ENCODE measurements at regions not wholly inside any gene's neighbourhood (a gene's known extent, or its start where the extent isn't known, plus 50 kb on each side); places are given as distances from the start of the nearest gene placed in this dataset.

DNA sequence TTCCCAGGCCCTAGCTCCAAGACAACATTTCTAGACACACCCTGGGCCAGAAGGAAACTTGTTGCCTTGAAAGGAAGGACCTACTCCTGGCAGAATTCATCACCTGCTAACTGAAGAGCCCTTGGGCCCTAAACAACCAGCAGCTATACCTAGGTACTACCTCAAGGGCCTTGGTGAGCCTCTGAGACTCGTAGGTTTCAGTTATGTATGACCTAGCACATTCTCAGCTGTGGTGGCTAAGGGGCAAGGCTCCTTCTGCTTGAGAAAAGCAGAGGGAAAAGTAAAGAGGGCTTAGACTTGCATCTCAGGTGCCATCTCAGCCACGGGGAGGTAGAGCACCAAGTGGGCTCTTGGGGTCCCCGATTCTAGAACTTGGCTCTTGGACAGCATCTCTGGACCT lies 132.3 kb upstream of the NHSL1 start:
- Histone ChIP-seq H3K9me2 (ENCODE audit: insufficient read depth) (no peaks in the 10 kb centered on the region; the same call in 1 of the 2 replicates), H2AFZ (no peak overlapping the region), H3K79me2 (ENCODE audit: low read depth) (peaks cover 47% of the 10 kb centered on the region), H3K27me3 (ENCODE audit: insufficient read depth, low read depth) (no peaks in the 10 kb centered on the region), H3K4me3 (no peak overlapping the region), H4K20me1 (ENCODE audit: insufficient read depth) (peaks cover 5% of the 10 kb centered on the region; the same call in 1 of the 2 replicates), H3F3A (ENCODE audit: insufficient read depth, low read depth) (no peaks in the 10 kb centered on the region; the same call in 1 of the 2 replicates), H3K36me3 (ENCODE audit: low read depth) (no peaks in the 10 kb centered on the region), H3K4me1 (replicated peaks; ENCODE audit: insufficient read depth) (no peaks in the 10 kb centered on the region), H3K27ac (no peak overlapping the region), H3K4me2 (no peak overlapping the region), H3K9me3 (ENCODE audit: insufficient read depth, low read depth) (no peaks in the 10 kb centered on the region)
- intact Hi-C loops (cut with micrococcal nuclease; ENCODE audit: unreplicated experiment) = no loop called here
- ChIA-PET POLR2A (ENCODE audit: unreplicated experiment) (no interaction called here), CTCF (no interaction called here)
- no TSS peak for BruUV-seq (replicated peaks)
- no peak for DNase-seq
- no peak for TF ChIP-seq EZH2 (IDR thresholded peaks at IDR 0.05; ENCODE audit: low read depth)
- TF ChIP-seq, protein P1, sequence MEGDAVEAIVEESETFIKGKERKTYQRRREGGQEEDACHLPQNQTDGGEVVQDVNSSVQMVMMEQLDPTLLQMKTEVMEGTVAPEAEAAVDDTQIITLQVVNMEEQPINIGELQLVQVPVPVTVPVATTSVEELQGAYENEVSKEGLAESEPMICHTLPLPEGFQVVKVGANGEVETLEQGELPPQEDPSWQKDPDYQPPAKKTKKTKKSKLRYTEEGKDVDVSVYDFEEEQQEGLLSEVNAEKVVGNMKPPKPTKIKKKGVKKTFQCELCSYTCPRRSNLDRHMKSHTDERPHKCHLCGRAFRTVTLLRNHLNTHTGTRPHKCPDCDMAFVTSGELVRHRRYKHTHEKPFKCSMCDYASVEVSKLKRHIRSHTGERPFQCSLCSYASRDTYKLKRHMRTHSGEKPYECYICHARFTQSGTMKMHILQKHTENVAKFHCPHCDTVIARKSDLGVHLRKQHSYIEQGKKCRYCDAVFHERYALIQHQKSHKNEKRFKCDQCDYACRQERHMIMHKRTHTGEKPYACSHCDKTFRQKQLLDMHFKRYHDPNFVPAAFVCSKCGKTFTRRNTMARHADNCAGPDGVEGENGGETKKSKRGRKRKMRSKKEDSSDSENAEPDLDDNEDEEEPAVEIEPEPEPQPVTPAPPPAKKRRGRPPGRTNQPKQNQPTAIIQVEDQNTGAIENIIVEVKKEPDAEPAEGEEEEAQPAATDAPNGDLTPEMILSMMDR (conservative IDR thresholded peaks at IDR 0.05) = no peak

DNA sequence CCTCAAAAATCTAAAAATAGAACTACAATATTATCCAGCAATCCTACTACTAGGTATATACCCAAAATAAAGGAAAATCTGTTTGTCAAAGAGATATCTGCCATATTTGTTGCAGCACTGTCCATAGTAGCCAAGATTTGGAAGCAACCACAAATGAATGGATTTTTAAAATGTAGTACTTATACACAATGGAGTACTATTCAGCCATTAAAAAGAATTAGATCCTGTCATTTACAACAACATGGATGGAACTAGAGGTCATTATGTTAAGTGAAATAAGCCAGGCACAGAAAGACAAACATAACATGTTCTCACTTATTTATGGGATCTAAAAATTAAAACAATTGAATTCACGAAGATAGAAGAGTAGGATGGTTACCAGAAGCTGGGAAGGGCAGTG lies 135.7 kb upstream of the CCDC28A start:
- H3K4me2 ChIP-seq = no peak overlapping the region
- no peaks in the 10 kb centered on the region for H3K36me3 ChIP-seq (ENCODE audit: low read depth)
- no peak for TF ChIP-seq EZH2 (IDR thresholded peaks at IDR 0.05; ENCODE audit: low read depth)
- TF ChIP-seq, protein P1 (conservative IDR thresholded peaks at IDR 0.05) = no peak
- peaks cover 31% of the 10 kb centered on the region for H3K79me2 ChIP-seq (ENCODE audit: low read depth)
- no peaks in the 10 kb centered on the region for H3K9me3 ChIP-seq (ENCODE audit: insufficient read depth, low read depth)
- no peaks in the 10 kb centered on the region for H3K4me1 ChIP-seq (replicated peaks; ENCODE audit: insufficient read depth)
- intact Hi-C loops (cut with micrococcal nuclease; ENCODE audit: unreplicated experiment) = no loop called here
- no peaks in the 10 kb centered on the region; the same call in 1 of the 2 replicates for H3F3A ChIP-seq (ENCODE audit: insufficient read depth, low read depth)
- H3K4me3 ChIP-seq = no peak overlapping the region
- POLR2A ChIA-PET (ENCODE audit: unreplicated experiment) = no interaction called here
- H2AFZ ChIP-seq = no peak overlapping the region
- H3K27ac ChIP-seq = no peak overlapping the region
- H4K20me1 ChIP-seq (ENCODE audit: insufficient read depth) = no peaks in the 10 kb centered on the region; the same call in 1 of the 2 replicates
- DNase-seq = no peak
- no TSS peak for BruUV-seq (replicated peaks)
- no peaks in the 10 kb centered on the region; the same call in 1 of the 2 replicates for H3K9me2 ChIP-seq (ENCODE audit: insufficient read depth)
- H3K27me3 ChIP-seq (ENCODE audit: insufficient read depth, low read depth) = no peaks in the 10 kb centered on the region
- CTCF ChIA-PET = no interaction called here

DNA sequence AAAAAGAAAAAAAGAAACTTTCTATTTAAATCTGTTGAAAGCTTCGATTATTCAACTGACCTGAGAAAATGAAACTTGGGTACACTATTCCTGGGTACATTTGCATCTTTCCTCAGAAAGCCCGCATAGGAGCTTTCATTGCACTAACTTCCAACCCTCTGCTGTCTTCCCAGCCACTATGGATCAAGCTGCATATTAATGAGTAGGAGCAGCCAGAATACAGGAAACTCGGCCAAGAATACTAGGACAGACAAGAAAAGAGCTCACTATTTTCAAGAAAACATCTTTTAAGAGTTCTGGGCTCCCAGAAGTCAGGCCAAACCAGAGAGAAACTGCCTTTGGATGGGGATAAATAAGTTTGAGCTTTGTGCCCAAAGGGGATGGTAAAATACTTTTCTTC lies 135.0 kb upstream of the CCDC28A start:
- intact Hi-C loops (cut with micrococcal nuclease; ENCODE audit: unreplicated experiment) = no loop called here
- DNase-seq = no peak
- no peaks in the 10 kb centered on the region for H3K4me1 ChIP-seq (replicated peaks; ENCODE audit: insufficient read depth)
- H3K4me2 ChIP-seq = no peak overlapping the region
- no peak overlapping the region for H3K4me3 ChIP-seq
- no peaks in the 10 kb centered on the region; the same call in 1 of the 2 replicates for H3K9me2 ChIP-seq (ENCODE audit: insufficient read depth)
- TF ChIP-seq, protein P1 (conservative IDR thresholded peaks at IDR 0.05) = no peak
- no peak for TF ChIP-seq EZH2 (IDR thresholded peaks at IDR 0.05; ENCODE audit: low read depth)
- H4K20me1 ChIP-seq (ENCODE audit: insufficient read depth) = no peaks in the 10 kb centered on the region; the same call in 1 of the 2 replicates
- ChIA-PET POLR2A (ENCODE audit: unreplicated experiment) (no interaction called here), CTCF (no interaction called here)
- no peaks in the 10 kb centered on the region for H3K27me3 ChIP-seq (ENCODE audit: insufficient read depth, low read depth)
- no TSS peak for BruUV-seq (replicated peaks)
- H3K36me3 ChIP-seq (ENCODE audit: low read depth) = no peaks in the 10 kb centered on the region
- no peak overlapping the region for H3K27ac ChIP-seq
- H3K79me2 ChIP-seq (ENCODE audit: low read depth) = peaks cover 23% of the 10 kb centered on the region
- no peaks in the 10 kb centered on the region; the same call in 1 of the 2 replicates for H3F3A ChIP-seq (ENCODE audit: insufficient read depth, low read depth)
- no peaks in the 10 kb centered on the region for H3K9me3 ChIP-seq (ENCODE audit: insufficient read depth, low read depth)
- H2AFZ ChIP-seq = no peak overlapping the region

Measured in PC-9 (cell line).